Mucosa of descending colon (tissue), 3 donors: ENCODE measurements at regions not wholly inside any gene's neighbourhood (a gene's known extent, or its start where the extent isn't known, plus 50 kb on each side); places are given as distances from the start of the nearest gene placed in this dataset.

Experiments used
- ATAC-seq: fragments of 200-7000 bp; cut with Tn5 transposase; one replicate; pipeline ENCODE4 v1.9.1; 2020; ENCODE audit warnings: mild to moderate bottlenecking, moderate library complexity
- DNase-seq, 3 donors: peaks; one replicate each; pipeline ENCODE4 v3.0.0-alpha.2; 2020
- H3K36me3 ChIP-seq: fragments of 200-600 bp; one replicate; pipeline ENCODE4 v1.8.0; 2021; ENCODE audit warnings: low read depth, mild to moderate bottlenecking
- H3K4me1 ChIP-seq: fragments of 200-600 bp; one replicate; pipeline ENCODE4 v1.8.0; 2021; ENCODE audit warnings: low read depth, mild to moderate bottlenecking
- H3K4me3 ChIP-seq: fragments of 200-600 bp; one replicate; pipeline ENCODE4 v1.8.0; 2021; ENCODE audit warnings: mild to moderate bottlenecking
- H3K9me3 ChIP-seq: fragments of 200-600 bp; one replicate; pipeline ENCODE4 v1.8.0; 2021; ENCODE audit warnings: mild to moderate bottlenecking
- intact Hi-C, 2 donors: fragments of 100-400 bp; cut with DNase I in 1 of 2; cut with micrococcal nuclease in 1 of 2; formaldehyde crosslinking; loops; one replicate each; pipeline versions ENCODE4 v1.11.0 to v1.11.1; 2022; cut with DNase I, micrococcal nuclease
- TF ChIP-seq, protein P1 (sequence below): fragments of 200-600 bp; IDR thresholded peaks from one replicate; pipeline ENCODE4 v1.8.0; 2022; ENCODE audit warnings: antibody characterized with exemption, mild to moderate bottlenecking
- donor health status: DM: no; HTN: no; CAD: no; lungs with moderate emphysema.
- donor health status: DM: no; HTN: no; CAD: no.
- donor health status: DM: no; HTN: yes; CAD: no.

DNA sequence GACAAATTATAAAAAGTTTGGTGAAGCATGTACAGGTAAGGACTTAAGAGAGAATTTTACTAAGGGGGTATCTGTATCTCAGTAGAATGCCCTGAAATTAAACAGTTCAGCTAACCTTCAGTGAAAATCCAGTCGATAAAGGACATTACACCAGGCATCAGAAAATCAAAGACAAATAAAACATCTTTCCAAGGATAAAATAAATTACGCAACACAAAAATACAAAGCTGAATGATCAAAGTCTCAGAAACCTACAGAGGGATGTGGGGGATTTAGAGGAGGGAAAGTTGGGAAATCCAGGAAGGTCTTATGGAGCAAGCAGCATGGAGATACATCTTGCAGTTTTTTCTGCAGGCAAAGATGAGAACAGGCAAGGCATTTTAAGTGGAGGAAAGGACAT, 384.1 kb downstream of the TNS1 start:
- TF ChIP-seq, protein P1, sequence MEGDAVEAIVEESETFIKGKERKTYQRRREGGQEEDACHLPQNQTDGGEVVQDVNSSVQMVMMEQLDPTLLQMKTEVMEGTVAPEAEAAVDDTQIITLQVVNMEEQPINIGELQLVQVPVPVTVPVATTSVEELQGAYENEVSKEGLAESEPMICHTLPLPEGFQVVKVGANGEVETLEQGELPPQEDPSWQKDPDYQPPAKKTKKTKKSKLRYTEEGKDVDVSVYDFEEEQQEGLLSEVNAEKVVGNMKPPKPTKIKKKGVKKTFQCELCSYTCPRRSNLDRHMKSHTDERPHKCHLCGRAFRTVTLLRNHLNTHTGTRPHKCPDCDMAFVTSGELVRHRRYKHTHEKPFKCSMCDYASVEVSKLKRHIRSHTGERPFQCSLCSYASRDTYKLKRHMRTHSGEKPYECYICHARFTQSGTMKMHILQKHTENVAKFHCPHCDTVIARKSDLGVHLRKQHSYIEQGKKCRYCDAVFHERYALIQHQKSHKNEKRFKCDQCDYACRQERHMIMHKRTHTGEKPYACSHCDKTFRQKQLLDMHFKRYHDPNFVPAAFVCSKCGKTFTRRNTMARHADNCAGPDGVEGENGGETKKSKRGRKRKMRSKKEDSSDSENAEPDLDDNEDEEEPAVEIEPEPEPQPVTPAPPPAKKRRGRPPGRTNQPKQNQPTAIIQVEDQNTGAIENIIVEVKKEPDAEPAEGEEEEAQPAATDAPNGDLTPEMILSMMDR = no peak
- no peaks in the 10 kb centered on the region for H3K9me3 ChIP-seq
- no peaks in the 10 kb centered on the region for H3K36me3 ChIP-seq
- DNase-seq (no peak), ATAC-seq (no peak)
- no peaks in the 10 kb centered on the region for H3K4me1 ChIP-seq
- intact Hi-C loops = no loop called here
- no peak overlapping the region for H3K4me3 ChIP-seq

DNA sequence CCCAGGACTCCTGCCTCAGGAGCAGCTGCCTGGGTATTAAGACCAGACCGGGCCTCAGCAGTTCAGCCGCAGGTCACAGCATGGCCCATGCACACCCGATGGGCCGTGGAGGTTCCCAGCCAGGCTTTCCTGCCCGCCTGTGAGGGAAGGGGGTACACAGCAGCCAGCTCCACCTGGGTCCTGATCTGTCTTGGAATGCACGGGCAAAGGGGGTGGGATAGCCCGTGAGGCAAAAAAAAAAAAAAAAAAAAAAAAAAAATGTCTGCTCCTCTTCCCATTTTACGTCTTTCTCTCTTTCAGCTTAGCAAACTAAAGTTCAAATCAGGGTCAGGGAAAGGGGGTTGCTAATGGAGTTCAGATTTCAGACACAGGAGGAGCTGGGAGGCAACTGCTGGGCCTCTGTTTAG, 385.2 kb downstream of the TNS1 start:
- Histone ChIP-seq H3K9me3 (no peaks in the 10 kb centered on the region), H3K4me1 (no peaks in the 10 kb centered on the region), H3K36me3 (no peaks in the 10 kb centered on the region), H3K4me3 (no peak overlapping the region)
- ATAC-seq = no peak
- intact Hi-C loops = no loop called here
- TF ChIP-seq, protein P1 = no peak
- DNase-seq = no peak

DNA sequence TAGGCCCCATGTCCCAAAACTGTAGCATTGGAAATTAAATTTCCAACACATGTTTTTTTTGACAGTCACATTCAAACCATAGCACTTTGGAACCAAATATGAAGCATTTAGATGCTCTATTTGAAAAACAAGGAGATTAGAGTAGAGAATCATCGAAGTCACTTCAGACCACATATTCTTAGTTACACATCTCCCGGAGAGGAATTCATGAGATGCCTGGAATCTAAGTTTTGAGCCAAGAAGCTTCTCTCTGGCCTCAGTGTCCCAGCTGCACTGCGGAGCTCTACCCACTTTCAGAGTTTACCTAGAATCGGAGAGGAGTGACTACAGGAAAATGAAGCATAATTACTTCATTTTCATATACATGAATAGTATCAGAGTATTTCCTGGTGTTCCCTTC, 385.9 kb downstream of the TNS1 start:
- Histone ChIP-seq H3K36me3 (no peaks in the 10 kb centered on the region), H3K4me1 (no peaks in the 10 kb centered on the region), H3K9me3 (no peaks in the 10 kb centered on the region), H3K4me3 (no peak overlapping the region)
- TF ChIP-seq, protein P1 = no peak
- intact Hi-C loops = no loop called here
- DNase-seq (no peak), ATAC-seq (no peak)

DNA sequence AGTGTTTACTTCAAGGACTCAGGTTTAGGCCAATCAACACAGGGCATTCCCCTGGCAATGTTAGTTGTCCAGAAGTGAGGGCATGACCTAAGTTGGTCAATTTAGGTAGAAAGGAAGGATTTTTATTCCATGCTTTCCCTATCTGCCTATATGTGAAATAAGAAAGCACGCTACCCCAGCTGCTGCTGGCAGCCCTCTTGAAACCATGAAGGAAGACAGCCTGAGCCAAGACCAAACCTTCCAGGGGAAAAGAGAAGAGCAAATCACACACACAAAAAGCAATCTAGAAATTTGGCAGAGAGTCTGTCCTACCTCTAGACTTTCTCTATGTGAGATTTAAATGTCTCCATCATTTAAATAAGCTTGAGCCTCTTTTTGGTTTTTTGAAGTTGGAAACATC, 387.6 kb downstream of the TNS1 start:
- DNase-seq (no peak), ATAC-seq (no peak)
- TF ChIP-seq, protein P1 = no peak
- Histone ChIP-seq H3K4me3 (no peak overlapping the region), H3K9me3 (no peaks in the 10 kb centered on the region), H3K4me1 (no peaks in the 10 kb centered on the region), H3K36me3 (no peaks in the 10 kb centered on the region)
- intact Hi-C loops = no loop called here

DNA sequence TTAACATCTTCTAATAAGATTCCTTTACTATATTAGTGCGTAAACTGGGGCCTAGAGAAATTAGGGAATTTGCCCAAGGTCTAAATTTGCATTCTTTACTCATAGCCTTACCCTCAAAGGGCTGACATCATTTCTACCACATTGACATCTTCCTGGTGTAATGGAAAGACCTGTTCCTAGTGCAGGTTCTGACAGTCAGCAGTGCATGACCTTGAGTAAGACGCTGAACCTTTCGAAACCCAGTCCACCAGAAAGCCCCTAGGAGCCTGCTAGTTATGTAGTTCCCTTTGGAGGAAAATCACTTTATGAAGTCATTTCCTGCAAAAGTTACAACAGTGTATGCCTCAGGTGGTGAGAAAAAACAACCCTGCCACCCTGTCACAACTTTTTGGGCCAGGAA, 388.3 kb downstream of the TNS1 start:
- H3K36me3 ChIP-seq = no peaks in the 10 kb centered on the region
- no peak for DNase-seq
- intact Hi-C loops = no loop called here
- H3K9me3 ChIP-seq = no peaks in the 10 kb centered on the region
- TF ChIP-seq, protein P1 = no peak
- no peak overlapping the region for H3K4me3 ChIP-seq
- no peak for ATAC-seq
- H3K4me1 ChIP-seq = no peaks in the 10 kb centered on the region

DNA sequence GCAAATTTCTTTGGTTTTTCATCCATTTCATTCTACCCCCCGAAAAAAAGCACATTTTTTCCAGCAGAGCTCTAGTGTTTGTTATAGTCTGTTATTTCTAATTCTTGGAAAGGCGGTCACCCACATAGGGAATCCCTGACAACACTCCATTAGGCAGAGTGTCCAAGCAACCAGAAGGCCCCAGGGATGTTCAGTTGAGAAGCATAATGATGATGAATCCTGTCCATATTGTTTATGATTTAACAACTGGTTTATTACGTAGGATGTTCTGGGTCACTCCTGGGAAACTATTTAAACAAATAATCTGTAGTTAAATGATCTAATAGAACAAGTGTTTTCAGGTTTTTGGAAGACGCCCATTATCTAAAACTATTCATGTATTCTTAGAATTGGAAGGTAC, 388.7 kb downstream of the TNS1 start:
- no peak for DNase-seq
- intact Hi-C loops = no loop called here
- no peak for ATAC-seq
- Histone ChIP-seq H3K4me3 (no peak overlapping the region), H3K36me3 (no peaks in the 10 kb centered on the region), H3K4me1 (no peaks in the 10 kb centered on the region), H3K9me3 (no peaks in the 10 kb centered on the region)
- TF ChIP-seq, protein P1 = no peak
